ENCODE measurements at regions not wholly inside any gene's neighbourhood (a gene's known extent, or its start where the extent isn't known, plus 50 kb on each side); places are given as distances from the start of the nearest gene placed in this dataset.
A peak's percentile ranks its signal among the peaks of the same experiment; 100 is the strongest.

GRCh38 chr1:114286179-114286578 is 132.5 kb upstream of the SYT6 start:
- H3K4me1 ChIP-seq (replicated peaks in 1 of 2; ENCODE audit: control insufficient read depth in 2 of 2, insufficient read depth in 2 of 2, low read length in 2 of 2) = no peaks in the 10 kb centered on the region
- H3K4me2 ChIP-seq (ENCODE audit: insufficient read depth, low read length) = no peak overlapping the region
- peaks cover 13 to 14% of the 10 kb centered on the region in 2 experiments; a peak in 3 of 5 replicates for H3K27me3 ChIP-seq (ENCODE audit: control insufficient read depth in 2 of 2, insufficient read depth in 2 of 2, low read length in 2 of 2)
- FAIRE-seq = no peak
- H3K4me3 ChIP-seq = no peak overlapping the region
- H2AFZ ChIP-seq (ENCODE audit: low read depth, low read length) = no peak overlapping the region
- no peaks in the 10 kb centered on the region for H3K36me3 ChIP-seq (ENCODE audit: control insufficient read depth, insufficient read depth, low read length)
- BruUV-seq (replicated peaks) = no TSS peak
- H3K27ac ChIP-seq (ENCODE audit: extremely low read depth, low read depth, low read length) = no peak overlapping the region
- in situ Hi-C loops (cut with MboI) (no loop called here), intact Hi-C loops (cut with micrococcal nuclease) (no loop called here)
- H3K9ac ChIP-seq (ENCODE audit: insufficient read depth in 1 of 2, low read depth in 2 of 2, low read length in 2 of 2) = no peak overlapping the region
- ChIA-PET CTCF (ENCODE audit: low intra/inter-chr PET ratio) (no interaction called here), POLR2A (interaction anchor here (0.6 to 0.7 kb wide), 4 partner anchors 10 to 335 kb away, joined by 3 read pairs; no protein-coding TSS in a partner anchor)
- no peaks in the 10 kb centered on the region for H3K9me3 ChIP-seq (replicated peaks; ENCODE audit: control insufficient read depth, insufficient read depth, low read depth, low read length)
- DNase-seq (ENCODE audit: extremely low read depth in 1 of 4, low spot score in 3 of 4) = no peak
- H3K9me1 ChIP-seq (ENCODE audit: control insufficient read depth, insufficient read depth, low read length) = no peaks in the 10 kb centered on the region
- no peak for ATAC-seq
- H3K79me2 ChIP-seq (ENCODE audit: control insufficient read depth, insufficient read depth, low read length) = no peaks in the 10 kb centered on the region
- no peaks in the 10 kb centered on the region for H4K20me1 ChIP-seq (replicated peaks; ENCODE audit: control insufficient read depth, insufficient read depth, low read length)
- 0% methylated on average over 1 of the region's 1 CpG for WGBS (ENCODE audit: insufficient coverage, low coverage, missing lambda C conversion rate)
- TF ChIP-seq NFE2L1 (tag; IDR thresholded peaks at IDR 0.05; ENCODE audit: borderline replicate concordance, low read depth) (no peak), ATF1 (CRISPR knock-in tag; IDR thresholded peaks at IDR 0.05) (no peak), ATF1 (tag; IDR thresholded peaks at IDR 0.05) (no peak), RFX5 (IDR thresholded peaks at IDR 0.05; ENCODE audit: low read depth, low read length) (no peak), RAD21 (CRISPR knock-in tag; conservative IDR thresholded peaks at IDR 0.05 in 1 of 2, IDR thresholded peaks at IDR 0.05 in 1 of 2) (peak in 1 of 2 experiments; percentile 40; a peak in 2 of 4 replicates), SMAD3 (CRISPR knock-in tag; conservative IDR thresholded peaks at IDR 0.05) (no peak), AFF1 (IDR thresholded peaks at IDR 0.05; ENCODE audit: low read depth in 1 of 2, partially characterized antibody in 2 of 2) (no peak), ZNF518B (CRISPR knock-in tag; IDR thresholded peaks at IDR 0.05) (no peak), MNT (conservative IDR thresholded peaks at IDR 0.05) (no peak), TBL1XR1 (IDR thresholded peaks at IDR 0.05; ENCODE audit: low read length in 2 of 2) (no peak), MXI1 (IDR thresholded peaks at IDR 0.05; ENCODE audit: low read depth, low read length) (no peak)

Measured in K562 (cell line).